ENCODE measurements at regions not wholly inside any gene's neighbourhood (a gene's known extent, or its start where the extent isn't known, plus 50 kb on each side); places are given as distances from the start of the nearest gene placed in this dataset.

DNA sequence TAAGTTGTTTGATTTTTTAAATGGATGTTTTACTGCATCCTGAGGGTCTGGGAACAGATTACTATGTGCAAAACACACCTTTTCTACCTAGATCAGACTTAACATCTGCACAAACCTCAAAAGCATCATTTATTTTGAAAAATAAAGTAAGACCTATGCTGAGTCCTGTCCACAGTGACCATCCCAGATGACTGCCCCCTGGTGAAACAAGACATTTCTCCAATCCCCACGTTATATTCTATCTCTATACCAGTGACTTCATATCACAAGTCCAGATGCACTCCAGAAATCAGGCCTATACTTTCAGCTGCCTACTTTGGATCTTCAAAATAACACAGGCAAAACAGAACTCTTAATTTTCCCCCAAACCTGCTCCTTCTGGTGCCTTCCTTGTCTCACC lies 143.2 kb downstream of the P2RY1 start:
- no peaks in the 10 kb centered on the region for H3K36me3 ChIP-seq (ENCODE audit: control insufficient read depth, insufficient read depth, low read length)
- H3K27me3 ChIP-seq (ENCODE audit: control insufficient read depth, insufficient read depth, low read length): no peaks in the 10 kb centered on the region
- TF ChIP-seq, protein P1, sequence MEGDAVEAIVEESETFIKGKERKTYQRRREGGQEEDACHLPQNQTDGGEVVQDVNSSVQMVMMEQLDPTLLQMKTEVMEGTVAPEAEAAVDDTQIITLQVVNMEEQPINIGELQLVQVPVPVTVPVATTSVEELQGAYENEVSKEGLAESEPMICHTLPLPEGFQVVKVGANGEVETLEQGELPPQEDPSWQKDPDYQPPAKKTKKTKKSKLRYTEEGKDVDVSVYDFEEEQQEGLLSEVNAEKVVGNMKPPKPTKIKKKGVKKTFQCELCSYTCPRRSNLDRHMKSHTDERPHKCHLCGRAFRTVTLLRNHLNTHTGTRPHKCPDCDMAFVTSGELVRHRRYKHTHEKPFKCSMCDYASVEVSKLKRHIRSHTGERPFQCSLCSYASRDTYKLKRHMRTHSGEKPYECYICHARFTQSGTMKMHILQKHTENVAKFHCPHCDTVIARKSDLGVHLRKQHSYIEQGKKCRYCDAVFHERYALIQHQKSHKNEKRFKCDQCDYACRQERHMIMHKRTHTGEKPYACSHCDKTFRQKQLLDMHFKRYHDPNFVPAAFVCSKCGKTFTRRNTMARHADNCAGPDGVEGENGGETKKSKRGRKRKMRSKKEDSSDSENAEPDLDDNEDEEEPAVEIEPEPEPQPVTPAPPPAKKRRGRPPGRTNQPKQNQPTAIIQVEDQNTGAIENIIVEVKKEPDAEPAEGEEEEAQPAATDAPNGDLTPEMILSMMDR (IDR thresholded peaks at IDR 0.05; ENCODE audit: insufficient read depth, low read length, poor library complexity, severe bottlenecking): peak; percentile 3
- DNase-seq (ENCODE audit: low read depth): no peak
- no peak overlapping the region for H3K4me3 ChIP-seq (ENCODE audit: low read depth, low read length)

DNA sequence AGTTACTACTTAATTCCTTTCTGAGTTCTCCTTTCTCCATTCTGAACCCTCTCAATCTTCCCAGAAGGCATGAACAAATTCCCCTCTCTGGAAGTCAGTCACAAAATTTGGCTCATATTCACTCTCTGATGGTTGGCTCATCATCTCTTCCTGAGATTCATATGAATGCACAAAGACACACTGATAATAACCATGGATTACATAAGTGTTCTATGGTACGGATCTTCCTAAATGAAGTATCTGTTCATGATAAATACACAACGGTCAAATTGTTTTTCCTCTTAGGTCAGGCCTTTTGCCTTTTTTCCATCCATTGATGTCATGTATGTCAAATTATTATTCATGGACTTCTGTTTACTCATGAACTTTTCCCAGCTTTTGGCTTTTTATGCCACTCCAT lies 162.6 kb downstream of the P2RY1 start:
- DNase-seq (ENCODE audit: low read depth): no peak
- TF ChIP-seq, protein P1 (IDR thresholded peaks at IDR 0.05; ENCODE audit: insufficient read depth, low read length, poor library complexity, severe bottlenecking): no peak
- no peak overlapping the region for H3K4me3 ChIP-seq (ENCODE audit: low read depth, low read length)
- H3K36me3 ChIP-seq (ENCODE audit: control insufficient read depth, insufficient read depth, low read length): no peaks in the 10 kb centered on the region
- H3K27me3 ChIP-seq (ENCODE audit: control insufficient read depth, insufficient read depth, low read length): no peaks in the 10 kb centered on the region

DNA sequence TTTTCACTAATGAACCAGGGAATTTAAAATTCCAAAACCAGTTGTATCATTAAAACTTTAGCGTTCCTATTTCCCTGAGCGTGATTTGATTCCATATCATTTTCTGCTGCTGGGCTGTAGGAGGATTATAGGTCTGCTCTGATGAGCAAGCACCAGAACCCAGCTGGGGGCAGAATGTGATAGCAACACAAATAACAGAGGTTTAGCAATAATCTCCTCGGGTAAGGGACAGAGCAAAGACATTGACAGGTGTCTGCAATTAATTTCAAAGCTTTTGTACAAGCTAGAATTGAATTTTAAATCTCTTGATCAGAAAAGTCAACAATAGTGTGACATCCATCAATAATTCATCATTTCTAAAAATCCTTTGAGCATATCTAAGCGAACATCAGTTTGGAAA lies 163.4 kb upstream of the RAP2B start:
- DNase-seq (ENCODE audit: low read depth): no peak
- no peaks in the 10 kb centered on the region for H3K27me3 ChIP-seq (ENCODE audit: control insufficient read depth, insufficient read depth, low read length)
- TF ChIP-seq, protein P1 (IDR thresholded peaks at IDR 0.05; ENCODE audit: insufficient read depth, low read length, poor library complexity, severe bottlenecking): no peak

DNA sequence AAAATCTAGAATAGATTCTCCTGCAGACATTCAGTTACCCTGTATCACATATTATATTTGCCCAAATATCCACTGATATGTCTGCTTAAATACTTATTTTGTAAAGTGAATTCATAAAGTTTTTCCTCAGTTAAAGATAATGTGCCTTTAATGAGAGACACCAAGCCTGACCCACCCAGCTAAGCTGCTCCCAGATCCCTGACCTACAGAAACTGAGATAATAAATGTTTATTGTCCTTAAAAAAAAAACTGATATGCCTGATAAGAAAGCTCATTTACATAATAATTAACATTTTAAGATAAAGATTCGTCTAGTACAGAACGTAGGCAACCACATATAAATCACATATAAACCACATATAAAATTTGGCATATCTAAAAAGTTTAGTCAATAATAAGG lies 161.7 kb upstream of the RAP2B start:
- H3K36me3 ChIP-seq (ENCODE audit: control insufficient read depth, insufficient read depth, low read length): no peaks in the 10 kb centered on the region
- TF ChIP-seq, protein P1 (IDR thresholded peaks at IDR 0.05; ENCODE audit: insufficient read depth, low read length, poor library complexity, severe bottlenecking): no peak
- DNase-seq (ENCODE audit: low read depth): no peak
- H3K27me3 ChIP-seq (ENCODE audit: control insufficient read depth, insufficient read depth, low read length): no peaks in the 10 kb centered on the region
- H3K4me3 ChIP-seq (ENCODE audit: low read depth, low read length): no peak overlapping the region

More for the DNA sequence above, 163.4 kb upstream of the RAP2B start:
- no peaks in the 10 kb centered on the region for H3K36me3 ChIP-seq (ENCODE audit: control insufficient read depth, insufficient read depth, low read length)
- H3K4me3 ChIP-seq (ENCODE audit: low read depth, low read length): no peak overlapping the region

DNA sequence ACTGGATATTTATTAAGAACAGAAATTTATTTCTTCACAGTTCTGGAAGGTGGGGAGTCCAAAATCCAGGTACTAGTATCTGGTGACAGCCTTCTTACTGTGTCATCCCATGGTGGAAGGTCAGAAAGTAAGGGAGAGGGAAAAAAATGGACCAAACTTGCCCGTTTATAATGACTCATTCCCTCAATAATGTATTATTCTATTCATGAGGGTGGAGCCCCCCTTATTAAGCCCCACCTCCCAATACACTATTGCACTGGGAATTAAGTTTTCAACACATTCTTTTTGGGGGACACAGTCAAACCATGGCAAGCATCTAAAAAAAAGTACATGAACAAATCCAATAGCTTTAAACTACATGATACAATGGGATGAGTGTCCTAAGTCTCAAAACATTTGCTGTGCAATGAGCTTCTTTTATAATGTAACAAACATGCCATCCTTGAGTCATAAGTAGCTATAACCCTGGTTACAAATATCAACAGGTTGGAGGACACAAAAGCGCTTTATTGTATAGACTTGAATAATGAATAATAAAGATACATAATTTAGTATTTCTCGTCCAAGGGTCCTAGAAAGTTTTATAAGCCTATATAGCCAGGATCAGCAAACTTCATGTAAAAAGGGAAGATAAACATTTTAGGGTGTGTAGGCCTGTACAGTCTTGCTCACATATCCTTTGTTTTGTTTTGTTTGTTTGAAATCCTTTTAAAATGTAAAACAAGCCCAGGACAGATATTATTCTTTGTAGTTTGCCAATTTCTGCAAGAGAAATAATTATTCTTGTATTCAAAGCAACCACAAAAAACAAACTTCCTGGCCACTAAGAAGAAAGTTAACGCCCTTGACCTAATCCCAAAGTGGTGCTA lies 160.6 kb upstream of the RAP2B start:
- TF ChIP-seq, protein P1 (IDR thresholded peaks at IDR 0.05; ENCODE audit: insufficient read depth, low read length, poor library complexity, severe bottlenecking): no peak
- DNase-seq (ENCODE audit: low read depth): no peak

DNA sequence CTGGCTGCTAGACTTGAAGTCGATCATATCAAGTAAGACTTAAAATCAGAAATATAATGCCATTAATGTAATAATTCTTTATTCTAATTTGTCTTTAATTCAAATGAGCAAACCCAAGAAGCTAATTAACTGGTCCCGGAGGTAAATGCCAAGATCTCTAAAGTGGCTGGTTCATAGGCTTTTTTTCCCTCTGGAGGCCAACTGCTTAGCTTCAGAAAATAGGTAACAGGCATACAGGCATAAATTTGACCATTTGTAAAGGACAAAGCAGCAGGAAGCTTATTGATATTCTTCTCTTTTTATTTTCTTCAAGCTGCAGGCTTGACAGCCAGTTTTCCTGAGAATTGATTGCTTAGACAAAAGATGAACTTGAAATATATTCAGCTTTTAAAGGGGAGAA lies 158.6 kb upstream of the RAP2B start:
- H3K36me3 ChIP-seq (ENCODE audit: control insufficient read depth, insufficient read depth, low read length): no peaks in the 10 kb centered on the region
- DNase-seq (ENCODE audit: low read depth): no peak
- no peak overlapping the region for H3K4me3 ChIP-seq (ENCODE audit: low read depth, low read length)
- TF ChIP-seq, protein P1 (IDR thresholded peaks at IDR 0.05; ENCODE audit: insufficient read depth, low read length, poor library complexity, severe bottlenecking): no peak
- no peaks in the 10 kb centered on the region for H3K27me3 ChIP-seq (ENCODE audit: control insufficient read depth, insufficient read depth, low read length)

More for the DNA sequence above, 160.6 kb upstream of the RAP2B start:
- Histone ChIP-seq H3K4me3 (ENCODE audit: low read depth, low read length) (no peak overlapping the region), H3K36me3 (ENCODE audit: control insufficient read depth, insufficient read depth, low read length) (no peaks in the 10 kb centered on the region), H3K27me3 (ENCODE audit: control insufficient read depth, insufficient read depth, low read length) (no peaks in the 10 kb centered on the region)

Data from kidney epithelial cell (primary cell).